Thyroid gland (tissue), 4 donors: ENCODE measurements at regions not wholly inside any gene's neighbourhood (a gene's known extent, or its start where the extent isn't known, plus 50 kb on each side); places are given as distances from the start of the nearest gene placed in this dataset.

Experiments
- CTCF ChIP-seq, 6 experiments: fragments of 200-600 bp in 3 of 6; fragments of 450-650 bp in 3 of 6; sonication (generic) in 3 of 6; IDR thresholded peaks; one replicate each; pipeline ENCODE4 v1.5.1; 2016 to 2019; ENCODE audit warnings: antibody characterized with exemption in 6 of 6, mild to moderate bottlenecking in 2 of 6, inconsistent platforms in 1 of 6, moderate library complexity in 1 of 6
- POLR2A ChIP-seq, 2 donors: fragments of 450-650 bp; IDR thresholded peaks; one replicate each; pipeline ENCODE4 v1.6.1; 2017; ENCODE audit warnings: antibody characterized with exemption in 2 of 2, mild to moderate bottlenecking in 2 of 2, moderate library complexity in 1 of 2

GRCh38 chr4:62482355-62482754 lies 1282.2 kb downstream of the ADGRL3 start:
- TF ChIP-seq CTCF (IDR thresholded peaks at IDR 0.05) (no peak), POLR2A (IDR thresholded peaks at IDR 0.05) (no peak)
